ENCODE measurements at regions not wholly inside any gene's neighbourhood (a gene's known extent, or its start where the extent isn't known, plus 50 kb on each side); places are given as distances from the start of the nearest gene placed in this dataset.

- DNase-seq: no peak
- Histone ChIP-seq H3K4me1 (ENCODE audit: control insufficient read depth, insufficient read depth, low read length, poor library complexity, severe bottlenecking) (no peaks in the 10 kb centered on the region), H3K9me3 (ENCODE audit: control insufficient read depth, low read length) (no peaks in the 10 kb centered on the region), H3K27me3 (replicated peaks; ENCODE audit: control insufficient read depth, insufficient read depth, low read length, poor library complexity, severe bottlenecking) (no peaks in the 10 kb centered on the region), H3K4me3 (ENCODE audit: insufficient read depth, low read depth, low read length, poor library complexity, severe bottlenecking) (no peak overlapping the region), H3K36me3 (ENCODE audit: control insufficient read depth, insufficient read depth, low read length) (no peaks in the 10 kb centered on the region), H3K27ac (ENCODE audit: insufficient read depth, low read length, poor library complexity, severe bottlenecking) (no peak overlapping the region)
These were observed 324.3 kb upstream of the NDST4 start for GRCh38 chr4:115437739-115438138.

GRCh38 chr4:115433491-115433890, 320.1 kb upstream of the NDST4 start:
- Histone ChIP-seq H3K4me3 (ENCODE audit: insufficient read depth, low read depth, low read length, poor library complexity, severe bottlenecking) (no peak overlapping the region), H3K36me3 (ENCODE audit: control insufficient read depth, insufficient read depth, low read length) (no peaks in the 10 kb centered on the region), H3K27me3 (replicated peaks; ENCODE audit: control insufficient read depth, insufficient read depth, low read length, poor library complexity, severe bottlenecking) (no peaks in the 10 kb centered on the region), H3K4me1 (ENCODE audit: control insufficient read depth, insufficient read depth, low read length, poor library complexity, severe bottlenecking) (no peaks in the 10 kb centered on the region), H3K27ac (ENCODE audit: insufficient read depth, low read length, poor library complexity, severe bottlenecking) (no peak overlapping the region), H3K9me3 (ENCODE audit: control insufficient read depth, low read length) (no peaks in the 10 kb centered on the region)
- no peak for DNase-seq

- no peak overlapping the region for H3K27ac ChIP-seq (ENCODE audit: insufficient read depth, low read length, poor library complexity, severe bottlenecking)
- no peak for DNase-seq
- H3K4me3 ChIP-seq (ENCODE audit: insufficient read depth, low read depth, low read length, poor library complexity, severe bottlenecking): no peak overlapping the region
- H3K27me3 ChIP-seq (replicated peaks; ENCODE audit: control insufficient read depth, insufficient read depth, low read length, poor library complexity, severe bottlenecking): no peaks in the 10 kb centered on the region
- H3K9me3 ChIP-seq (ENCODE audit: control insufficient read depth, low read length): no peaks in the 10 kb centered on the region
- H3K36me3 ChIP-seq (ENCODE audit: control insufficient read depth, insufficient read depth, low read length): no peaks in the 10 kb centered on the region
- H3K4me1 ChIP-seq (ENCODE audit: control insufficient read depth, insufficient read depth, low read length, poor library complexity, severe bottlenecking): no peaks in the 10 kb centered on the region
These were observed 316.6 kb upstream of the NDST4 start for GRCh38 chr4:115430024-115430423.

- no peaks in the 10 kb centered on the region for H3K4me1 ChIP-seq (ENCODE audit: control insufficient read depth, insufficient read depth, low read length, poor library complexity, severe bottlenecking)
- no peak overlapping the region for H3K4me3 ChIP-seq (ENCODE audit: insufficient read depth, low read depth, low read length, poor library complexity, severe bottlenecking)
- no peaks in the 10 kb centered on the region for H3K36me3 ChIP-seq (ENCODE audit: control insufficient read depth, insufficient read depth, low read length)
- H3K27me3 ChIP-seq (replicated peaks; ENCODE audit: control insufficient read depth, insufficient read depth, low read length, poor library complexity, severe bottlenecking): no peaks in the 10 kb centered on the region
- H3K27ac ChIP-seq (ENCODE audit: insufficient read depth, low read length, poor library complexity, severe bottlenecking): no peak overlapping the region
- no peak for DNase-seq
- H3K9me3 ChIP-seq (ENCODE audit: control insufficient read depth, low read length): no peaks in the 10 kb centered on the region
These were observed 315.0 kb upstream of the NDST4 start for GRCh38 chr4:115428455-115428854.

GRCh38 chr4:115424852-115425251, 311.4 kb upstream of the NDST4 start:
- Histone ChIP-seq H3K27me3 (replicated peaks; ENCODE audit: control insufficient read depth, insufficient read depth, low read length, poor library complexity, severe bottlenecking) (no peaks in the 10 kb centered on the region), H3K4me3 (ENCODE audit: insufficient read depth, low read depth, low read length, poor library complexity, severe bottlenecking) (no peak overlapping the region), H3K27ac (ENCODE audit: insufficient read depth, low read length, poor library complexity, severe bottlenecking) (no peak overlapping the region), H3K9me3 (ENCODE audit: control insufficient read depth, low read length) (no peaks in the 10 kb centered on the region), H3K36me3 (ENCODE audit: control insufficient read depth, insufficient read depth, low read length) (no peaks in the 10 kb centered on the region), H3K4me1 (ENCODE audit: control insufficient read depth, insufficient read depth, low read length, poor library complexity, severe bottlenecking) (no peaks in the 10 kb centered on the region)
- no peak for DNase-seq

GRCh38 chr4:115418635-115419396, 305.4 kb upstream of the NDST4 start:
- no peaks in the 10 kb centered on the region for H3K36me3 ChIP-seq (ENCODE audit: control insufficient read depth, insufficient read depth, low read length)
- H3K4me1 ChIP-seq (ENCODE audit: control insufficient read depth, insufficient read depth, low read length, poor library complexity, severe bottlenecking): no peaks in the 10 kb centered on the region
- no peaks in the 10 kb centered on the region for H3K27me3 ChIP-seq (replicated peaks; ENCODE audit: control insufficient read depth, insufficient read depth, low read length, poor library complexity, severe bottlenecking)
- no peak for DNase-seq
- no peak overlapping the region for H3K27ac ChIP-seq (ENCODE audit: insufficient read depth, low read length, poor library complexity, severe bottlenecking)
- H3K9me3 ChIP-seq (ENCODE audit: control insufficient read depth, low read length): no peaks in the 10 kb centered on the region
- H3K4me3 ChIP-seq (ENCODE audit: insufficient read depth, low read depth, low read length, poor library complexity, severe bottlenecking): no peak overlapping the region

GRCh38 chr4:115396034-115396433, 282.6 kb upstream of the NDST4 start:
- no peak for DNase-seq
- H3K4me3 ChIP-seq (ENCODE audit: insufficient read depth, low read depth, low read length, poor library complexity, severe bottlenecking): no peak overlapping the region
- no peak overlapping the region for H3K27ac ChIP-seq (ENCODE audit: insufficient read depth, low read length, poor library complexity, severe bottlenecking)
- H3K4me1 ChIP-seq (ENCODE audit: control insufficient read depth, insufficient read depth, low read length, poor library complexity, severe bottlenecking): no peaks in the 10 kb centered on the region
- no peaks in the 10 kb centered on the region for H3K9me3 ChIP-seq (ENCODE audit: control insufficient read depth, low read length)
- no peaks in the 10 kb centered on the region for H3K36me3 ChIP-seq (ENCODE audit: control insufficient read depth, insufficient read depth, low read length)
- no peaks in the 10 kb centered on the region for H3K27me3 ChIP-seq (replicated peaks; ENCODE audit: control insufficient read depth, insufficient read depth, low read length, poor library complexity, severe bottlenecking)

- no peaks in the 10 kb centered on the region for H3K36me3 ChIP-seq (ENCODE audit: control insufficient read depth, insufficient read depth, low read length)
- no peaks in the 10 kb centered on the region for H3K4me1 ChIP-seq (ENCODE audit: control insufficient read depth, insufficient read depth, low read length, poor library complexity, severe bottlenecking)
- H3K27me3 ChIP-seq (replicated peaks; ENCODE audit: control insufficient read depth, insufficient read depth, low read length, poor library complexity, severe bottlenecking): no peaks in the 10 kb centered on the region
- no peaks in the 10 kb centered on the region for H3K9me3 ChIP-seq (ENCODE audit: control insufficient read depth, low read length)
- no peak for DNase-seq
- H3K27ac ChIP-seq (ENCODE audit: insufficient read depth, low read length, poor library complexity, severe bottlenecking): no peak overlapping the region
- no peak overlapping the region for H3K4me3 ChIP-seq (ENCODE audit: insufficient read depth, low read depth, low read length, poor library complexity, severe bottlenecking)
These were observed 263.4 kb upstream of the NDST4 start for GRCh38 chr4:115376866-115377265.

- Histone ChIP-seq H3K9me3 (ENCODE audit: control insufficient read depth, low read length) (no peaks in the 10 kb centered on the region), H3K4me1 (ENCODE audit: control insufficient read depth, insufficient read depth, low read length, poor library complexity, severe bottlenecking) (no peaks in the 10 kb centered on the region), H3K27me3 (replicated peaks; ENCODE audit: control insufficient read depth, insufficient read depth, low read length, poor library complexity, severe bottlenecking) (no peaks in the 10 kb centered on the region), H3K27ac (ENCODE audit: insufficient read depth, low read length, poor library complexity, severe bottlenecking) (no peak overlapping the region), H3K36me3 (ENCODE audit: control insufficient read depth, insufficient read depth, low read length) (no peaks in the 10 kb centered on the region), H3K4me3 (ENCODE audit: insufficient read depth, low read depth, low read length, poor library complexity, severe bottlenecking) (no peak overlapping the region)
- DNase-seq: no peak
These were observed 261.2 kb upstream of the NDST4 start for GRCh38 chr4:115374621-115375020.

GRCh38 chr4:115370490-115370889, 257.1 kb upstream of the NDST4 start:
- H3K36me3 ChIP-seq (ENCODE audit: control insufficient read depth, insufficient read depth, low read length): no peaks in the 10 kb centered on the region
- H3K4me3 ChIP-seq (ENCODE audit: insufficient read depth, low read depth, low read length, poor library complexity, severe bottlenecking): no peak overlapping the region
- H3K9me3 ChIP-seq (ENCODE audit: control insufficient read depth, low read length): no peaks in the 10 kb centered on the region
- no peaks in the 10 kb centered on the region for H3K27me3 ChIP-seq (replicated peaks; ENCODE audit: control insufficient read depth, insufficient read depth, low read length, poor library complexity, severe bottlenecking)
- no peak overlapping the region for H3K27ac ChIP-seq (ENCODE audit: insufficient read depth, low read length, poor library complexity, severe bottlenecking)
- no peaks in the 10 kb centered on the region for H3K4me1 ChIP-seq (ENCODE audit: control insufficient read depth, insufficient read depth, low read length, poor library complexity, severe bottlenecking)
- DNase-seq: no peak
